Type B pancreatic cell (in vitro differentiated cells): ENCODE measurements at regions not wholly inside any gene's neighbourhood (a gene's known extent, or its start where the extent isn't known, plus 50 kb on each side); places are given as distances from the start of the nearest gene placed in this dataset.

Source experiments
- DNase-seq: peaks from one replicate; pipeline ENCODE4 v3.0.0; 2021; ENCODE audit warnings: mixed read lengths; ENCODE audit not compliant: unreplicated experiment; ENCODE audit errors: extremely low spot score
- H3K27ac Mint-ChIP-seq: 2 replicates; pipeline ENCODE4 v1.8.0; 2021; ENCODE audit warnings: mild to moderate bottlenecking, mixed read lengths
- H3K27me3 Mint-ChIP-seq: 2 replicates; pipeline ENCODE4 v1.8.0; 2021; ENCODE audit warnings: mixed read lengths
- H3K36me3 Mint-ChIP-seq: 2 replicates; pipeline ENCODE4 v1.8.0; 2021; ENCODE audit warnings: mixed read lengths
- H3K4me1 Mint-ChIP-seq: one replicate; pipeline ENCODE4 v1.8.0; 2021; ENCODE audit warnings: mixed read lengths; ENCODE audit not compliant: unreplicated experiment
- H3K4me3 Mint-ChIP-seq: 2 replicates; pipeline ENCODE4 v1.8.0; 2021; ENCODE audit warnings: mild to moderate bottlenecking, mixed read lengths
- H3K9me3 Mint-ChIP-seq: 2 replicates; pipeline ENCODE4 v1.8.0; 2021; ENCODE audit warnings: mixed read lengths
- CTCF ChIP-seq: fragments of 200-600 bp; sonication (generic); conservative IDR thresholded peaks from 2 replicates; pipeline ENCODE4 v1.5.0; 2021; ENCODE audit warnings: antibody characterized with exemption, mild to moderate bottlenecking

- Mint-ChIP-seq H3K4me3 (no peak overlapping the region), H3K4me1 (no peaks in the 10 kb centered on the region), H3K27me3 (no peaks in the 10 kb centered on the region), H3K9me3 (no peaks in the 10 kb centered on the region), H3K27ac (no peak overlapping the region), H3K36me3 (no peaks in the 10 kb centered on the region)
- no peak for TF ChIP-seq CTCF
- no peak for DNase-seq
These were observed 76.5 kb upstream of the ARID5B start for GRCh38 chr10:61825001-61825400.

GRCh38 chr10:61825628-61826027 lies 75.9 kb upstream of the ARID5B start:
- Mint-ChIP-seq H3K4me1 (no peaks in the 10 kb centered on the region), H3K27me3 (no peaks in the 10 kb centered on the region), H3K27ac (no peak overlapping the region), H3K9me3 (no peaks in the 10 kb centered on the region), H3K4me3 (no peak overlapping the region), H3K36me3 (no peaks in the 10 kb centered on the region)
- no peak for DNase-seq
- TF ChIP-seq CTCF = no peak

- Mint-ChIP-seq H3K4me1 (no peaks in the 10 kb centered on the region), H3K36me3 (no peaks in the 10 kb centered on the region), H3K9me3 (no peaks in the 10 kb centered on the region), H3K27me3 (no peaks in the 10 kb centered on the region), H3K4me3 (no peak overlapping the region), H3K27ac (no peak overlapping the region)
- no peak for DNase-seq
- no peak for TF ChIP-seq CTCF
These were observed 73.5 kb upstream of the ARID5B start for GRCh38 chr10:61828034-61828433.

- Mint-ChIP-seq H3K36me3 (no peaks in the 10 kb centered on the region), H3K27me3 (no peaks in the 10 kb centered on the region), H3K9me3 (no peaks in the 10 kb centered on the region), H3K4me3 (no peak overlapping the region), H3K4me1 (no peaks in the 10 kb centered on the region), H3K27ac (no peak overlapping the region)
- TF ChIP-seq CTCF = no peak
- DNase-seq = no peak
These were observed 72.7 kb upstream of the ARID5B start for GRCh38 chr10:61828788-61829187.

GRCh38 chr10:61830072-61830845 lies 71.2 kb upstream of the ARID5B start:
- no peak for TF ChIP-seq CTCF
- Mint-ChIP-seq H3K27me3 (no peaks in the 10 kb centered on the region), H3K27ac (no peak overlapping the region), H3K4me3 (no peak overlapping the region), H3K9me3 (no peaks in the 10 kb centered on the region), H3K4me1 (peaks cover 4% of the 10 kb centered on the region), H3K36me3 (no peaks in the 10 kb centered on the region)
- DNase-seq = no peak

- Mint-ChIP-seq H3K9me3 (no peaks in the 10 kb centered on the region), H3K27ac (no peak overlapping the region), H3K4me3 (no peak overlapping the region), H3K4me1 (peaks cover 10% of the 10 kb centered on the region), H3K27me3 (no peaks in the 10 kb centered on the region), H3K36me3 (no peaks in the 10 kb centered on the region)
- no peak for DNase-seq
- TF ChIP-seq CTCF = no peak
These were observed 70.6 kb upstream of the ARID5B start for GRCh38 chr10:61830846-61831273.
